ENCODE measurements at regions not wholly inside any gene's neighbourhood (a gene's known extent, or its start where the extent isn't known, plus 50 kb on each side); places are given as distances from the start of the nearest gene placed in this dataset.

GRCh38 chr15:47998619-47999019, 122.2 kb upstream of the SLC24A5 start:
- DNase-seq = no peak

GRCh38 chr15:48001393-48002039, 119.3 kb upstream of the SLC24A5 start:
- no peak for DNase-seq

- no peak for DNase-seq
Observed at GRCh38 chr15:48002767-48003166, 118.0 kb upstream of the SLC24A5 start.

GRCh38 chr15:48003441-48003840, 117.3 kb upstream of the SLC24A5 start:
- DNase-seq = no peak

- no peak for DNase-seq
Observed at GRCh38 chr15:48005077-48005476, 115.7 kb upstream of the SLC24A5 start.

GRCh38 chr15:48006031-48006511, 114.7 kb upstream of the SLC24A5 start:
- DNase-seq = no peak

- DNase-seq = no peak
Observed at GRCh38 chr15:48010316-48010715, 110.5 kb upstream of the SLC24A5 start.

- no peak for DNase-seq
Observed at GRCh38 chr15:48012191-48012590, 108.6 kb upstream of the SLC24A5 start.

- no peak for DNase-seq
Observed at GRCh38 chr15:48016865-48017264, 103.9 kb upstream of the SLC24A5 start.

- no peak for DNase-seq
Observed at GRCh38 chr15:48017747-48018146, 103.0 kb upstream of the SLC24A5 start.

GRCh38 chr15:48020166-48020565, 100.6 kb upstream of the SLC24A5 start:
- DNase-seq = no peak

GRCh38 chr15:48021336-48022086, 99.3 kb upstream of the SLC24A5 start:
- DNase-seq = peak; percentile 74

GRCh38 chr15:48025118-48025517, 95.7 kb upstream of the SLC24A5 start:
- no peak for DNase-seq

- no peak for DNase-seq
Observed at GRCh38 chr15:48028712-48029111, 92.1 kb upstream of the SLC24A5 start.

GRCh38 chr15:48029642-48030041, 91.1 kb upstream of the SLC24A5 start:
- no peak for DNase-seq

GRCh38 chr15:48031466-48031865, 89.3 kb upstream of the SLC24A5 start:
- no peak for DNase-seq

- no peak for DNase-seq
Observed at GRCh38 chr15:48031973-48032372, 88.8 kb upstream of the SLC24A5 start.

GRCh38 chr15:48032911-48033310, 87.9 kb upstream of the SLC24A5 start:
- no peak for DNase-seq

- DNase-seq = no peak
Observed at GRCh38 chr15:48038221-48038620, 82.6 kb upstream of the SLC24A5 start.

GRCh38 chr15:48040166-48040817, 80.5 kb upstream of the SLC24A5 start:
- DNase-seq = no peak

- DNase-seq = no peak
Observed at GRCh38 chr15:48041454-48041853, 79.3 kb upstream of the SLC24A5 start.

GRCh38 chr15:48046813-48047438, 73.9 kb upstream of the SLC24A5 start:
- DNase-seq = no peak

GRCh38 chr15:48049736-48050135, 71.1 kb upstream of the SLC24A5 start:
- DNase-seq = no peak

GRCh38 chr15:48052946-48053345, 67.8 kb upstream of the SLC24A5 start:
- DNase-seq = no peak

Measured in SHP77 treated with DMSO at 0.1 percent for 48 hours (cell line).